ENCODE measurements at regions not wholly inside any gene's neighbourhood (a gene's known extent, or its start where the extent isn't known, plus 50 kb on each side); places are given as distances from the start of the nearest gene placed in this dataset.

- no peak for ATAC-seq
Observed at GRCh38 chr2:200177971-200178911, 128.3 kb upstream of the SPATS2L start.

GRCh38 chr2:200179151-200179550 is 127.3 kb upstream of the SPATS2L start:
- no peaks in the 10 kb centered on the region for H3K36me3 Mint-ChIP-seq (ENCODE audit: low read depth)
- no peak overlapping the region for H3K27ac Mint-ChIP-seq
- no peaks in the 10 kb centered on the region for H3K9me3 Mint-ChIP-seq
- ATAC-seq (no peak), DNase-seq (no peak)
- no peak overlapping the region for H3K4me3 Mint-ChIP-seq
- peaks cover 10% of the 10 kb centered on the region for H3K27me3 Mint-ChIP-seq
- H3K4me1 Mint-ChIP-seq = no peaks in the 10 kb centered on the region

More at GRCh38 chr2:200177971-200178911, 128.3 kb upstream of the SPATS2L start:
- Mint-ChIP-seq H3K27me3 (peaks cover 8% of the 10 kb centered on the region), H3K27ac (no peak overlapping the region), H3K4me1 (no peaks in the 10 kb centered on the region), H3K36me3 (ENCODE audit: low read depth) (no peaks in the 10 kb centered on the region), H3K4me3 (no peak overlapping the region), H3K9me3 (no peaks in the 10 kb centered on the region)
- DNase-seq = no peak

- H3K4me3 Mint-ChIP-seq = no peak overlapping the region
- H3K4me1 Mint-ChIP-seq = no peaks in the 10 kb centered on the region
- no peak for ATAC-seq
- H3K27me3 Mint-ChIP-seq = peaks cover 18% of the 10 kb centered on the region
- H3K36me3 Mint-ChIP-seq (ENCODE audit: low read depth) = no peaks in the 10 kb centered on the region
- no peak overlapping the region for H3K27ac Mint-ChIP-seq
- H3K9me3 Mint-ChIP-seq = no peaks in the 10 kb centered on the region
- no peak for DNase-seq
Observed at GRCh38 chr2:200180943-200181342, 125.5 kb upstream of the SPATS2L start.

- Mint-ChIP-seq H3K27ac (no peak overlapping the region), H3K27me3 (peaks cover 21% of the 10 kb centered on the region), H3K36me3 (ENCODE audit: low read depth) (no peaks in the 10 kb centered on the region), H3K4me1 (no peaks in the 10 kb centered on the region), H3K4me3 (no peak overlapping the region), H3K9me3 (no peaks in the 10 kb centered on the region)
- DNase-seq = no peak
- no peak for ATAC-seq
Observed at GRCh38 chr2:200181755-200182154, 124.7 kb upstream of the SPATS2L start.

- H3K36me3 Mint-ChIP-seq (ENCODE audit: low read depth) = no peaks in the 10 kb centered on the region
- no peaks in the 10 kb centered on the region for H3K9me3 Mint-ChIP-seq
- DNase-seq = no peak
- no peaks in the 10 kb centered on the region for H3K4me1 Mint-ChIP-seq
- H3K27ac Mint-ChIP-seq = no peak overlapping the region
- ATAC-seq = no peak
- H3K4me3 Mint-ChIP-seq = no peak overlapping the region
- H3K27me3 Mint-ChIP-seq = peaks cover 20% of the 10 kb centered on the region
Observed at GRCh38 chr2:200184748-200185627, 121.5 kb upstream of the SPATS2L start.

GRCh38 chr2:200185628-200186000 is 120.9 kb upstream of the SPATS2L start:
- no peaks in the 10 kb centered on the region for H3K36me3 Mint-ChIP-seq (ENCODE audit: low read depth)
- H3K4me3 Mint-ChIP-seq = no peak overlapping the region
- ATAC-seq (no peak), DNase-seq (no peak)
- H3K9me3 Mint-ChIP-seq = no peaks in the 10 kb centered on the region
- no peaks in the 10 kb centered on the region for H3K4me1 Mint-ChIP-seq
- peaks cover 16% of the 10 kb centered on the region for H3K27me3 Mint-ChIP-seq
- no peak overlapping the region for H3K27ac Mint-ChIP-seq

GRCh38 chr2:200186002-200186401 is 120.5 kb upstream of the SPATS2L start:
- Mint-ChIP-seq H3K27me3 (peaks cover 16% of the 10 kb centered on the region), H3K9me3 (no peaks in the 10 kb centered on the region), H3K4me1 (no peaks in the 10 kb centered on the region), H3K36me3 (ENCODE audit: low read depth) (no peaks in the 10 kb centered on the region), H3K27ac (no peak overlapping the region), H3K4me3 (no peak overlapping the region)
- DNase-seq (no peak), ATAC-seq (no peak)

GRCh38 chr2:200188876-200189275 is 117.6 kb upstream of the SPATS2L start:
- ATAC-seq (no peak), DNase-seq (no peak)
- no peak overlapping the region for H3K27ac Mint-ChIP-seq
- no peaks in the 10 kb centered on the region for H3K36me3 Mint-ChIP-seq (ENCODE audit: low read depth)
- H3K4me3 Mint-ChIP-seq = no peak overlapping the region
- peaks cover 18% of the 10 kb centered on the region for H3K27me3 Mint-ChIP-seq
- no peaks in the 10 kb centered on the region for H3K4me1 Mint-ChIP-seq
- H3K9me3 Mint-ChIP-seq = no peaks in the 10 kb centered on the region

- peaks cover 18% of the 10 kb centered on the region for H3K27me3 Mint-ChIP-seq
- no peak for DNase-seq
Observed at GRCh38 chr2:200189964-200190363, 116.5 kb upstream of the SPATS2L start.

GRCh38 chr2:200193331-200193730 is 113.2 kb upstream of the SPATS2L start:
- Mint-ChIP-seq H3K36me3 (ENCODE audit: low read depth) (no peaks in the 10 kb centered on the region), H3K27ac (no peak overlapping the region), H3K27me3 (peaks cover 18% of the 10 kb centered on the region), H3K9me3 (no peaks in the 10 kb centered on the region), H3K4me1 (no peaks in the 10 kb centered on the region), H3K4me3 (no peak overlapping the region)
- DNase-seq = no peak
- no peak for ATAC-seq

More at GRCh38 chr2:200189964-200190363, 116.5 kb upstream of the SPATS2L start:
- no peaks in the 10 kb centered on the region for H3K9me3 Mint-ChIP-seq
- H3K4me1 Mint-ChIP-seq = no peaks in the 10 kb centered on the region
- H3K4me3 Mint-ChIP-seq = no peak overlapping the region
- no peak overlapping the region for H3K27ac Mint-ChIP-seq
- H3K36me3 Mint-ChIP-seq (ENCODE audit: low read depth) = no peaks in the 10 kb centered on the region
- ATAC-seq = no peak

- Mint-ChIP-seq H3K9me3 (no peaks in the 10 kb centered on the region), H3K36me3 (ENCODE audit: low read depth) (no peaks in the 10 kb centered on the region), H3K27ac (no peak overlapping the region), H3K27me3 (peaks cover 18% of the 10 kb centered on the region), H3K4me3 (no peak overlapping the region), H3K4me1 (no peaks in the 10 kb centered on the region)
- ATAC-seq (no peak), DNase-seq (no peak)
Observed at GRCh38 chr2:200193791-200194190, 112.7 kb upstream of the SPATS2L start.

GRCh38 chr2:200194746-200195145 is 111.7 kb upstream of the SPATS2L start:
- no peaks in the 10 kb centered on the region for H3K4me1 Mint-ChIP-seq
- no peaks in the 10 kb centered on the region for H3K9me3 Mint-ChIP-seq
- H3K36me3 Mint-ChIP-seq (ENCODE audit: low read depth) = no peaks in the 10 kb centered on the region
- no peak overlapping the region for H3K27ac Mint-ChIP-seq
- ATAC-seq (no peak), DNase-seq (no peak)
- no peak overlapping the region for H3K4me3 Mint-ChIP-seq
- H3K27me3 Mint-ChIP-seq = peaks cover 18% of the 10 kb centered on the region

GRCh38 chr2:200199005-200199404 is 107.5 kb upstream of the SPATS2L start:
- peaks cover 14% of the 10 kb centered on the region for H3K27me3 Mint-ChIP-seq
- no peak overlapping the region for H3K27ac Mint-ChIP-seq
- no peak for DNase-seq
- no peak for ATAC-seq
- H3K4me3 Mint-ChIP-seq = no peak overlapping the region
- H3K9me3 Mint-ChIP-seq = no peaks in the 10 kb centered on the region
- no peaks in the 10 kb centered on the region for H3K4me1 Mint-ChIP-seq
- no peaks in the 10 kb centered on the region for H3K36me3 Mint-ChIP-seq (ENCODE audit: low read depth)

GRCh38 chr2:200199576-200200263 is 106.8 kb upstream of the SPATS2L start:
- no peaks in the 10 kb centered on the region for H3K36me3 Mint-ChIP-seq (ENCODE audit: low read depth)
- no peaks in the 10 kb centered on the region for H3K9me3 Mint-ChIP-seq
- DNase-seq (no peak), ATAC-seq (no peak)
- H3K4me3 Mint-ChIP-seq = no peak overlapping the region
- no peaks in the 10 kb centered on the region for H3K4me1 Mint-ChIP-seq
- peaks cover 12% of the 10 kb centered on the region for H3K27me3 Mint-ChIP-seq
- no peak overlapping the region for H3K27ac Mint-ChIP-seq

Data from activated naive CD8-positive, alpha-beta T cell treated with anti-CD3 and anti-CD28 coated beads, Interleukin-2, amount 50 U/mL, for 24 hours (primary cell).